Neural progenitor cell (in vitro differentiated cells): ENCODE measurements at regions not wholly inside any gene's neighbourhood (a gene's known extent, or its start where the extent isn't known, plus 50 kb on each side); places are given as distances from the start of the nearest gene placed in this dataset.

Experiments used
- EZH2 ChIP-seq: fragments of 200-600 bp; sonication (generic); IDR thresholded peaks from 2 replicates; pipeline ENCODE4 v1.6.1; 2017; ENCODE audit warnings: antibody characterized with exemption, mild to moderate bottlenecking, moderate library complexity
- EZH2phosphoT487 ChIP-seq: fragments of 200-600 bp; sonication (generic); IDR thresholded peaks from 2 replicates; pipeline ENCODE4 v1.6.1; 2017; ENCODE audit warnings: antibody characterized with exemption
- TF ChIP-seq, protein P1 (sequence below): fragments of 200-600 bp; sonication (generic); IDR thresholded peaks from 2 replicates; pipeline ENCODE4 v1.5.1; 2017; ENCODE audit warnings: antibody characterized with exemption, mild to moderate bottlenecking

DNA sequence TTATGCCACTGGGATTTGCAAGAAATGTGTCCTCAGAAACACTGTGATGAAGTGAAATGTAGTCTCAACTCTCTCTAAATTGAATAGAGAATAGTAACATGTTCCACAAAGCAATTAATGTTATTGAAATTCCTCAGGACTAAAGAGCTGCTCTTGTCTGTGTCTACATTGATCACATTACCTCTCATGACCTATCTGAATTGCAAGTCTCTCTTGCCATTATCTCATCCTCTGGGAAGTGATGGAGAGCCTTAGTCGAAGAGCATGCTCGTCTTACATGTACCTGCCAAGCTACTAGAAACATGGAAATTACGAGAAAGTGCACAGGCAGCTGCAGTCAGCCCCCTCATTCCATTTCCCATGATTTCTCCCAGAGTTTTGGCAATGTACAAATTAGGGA, 561.1 kb upstream of the ZNF804A start:
- TF ChIP-seq, protein P1, sequence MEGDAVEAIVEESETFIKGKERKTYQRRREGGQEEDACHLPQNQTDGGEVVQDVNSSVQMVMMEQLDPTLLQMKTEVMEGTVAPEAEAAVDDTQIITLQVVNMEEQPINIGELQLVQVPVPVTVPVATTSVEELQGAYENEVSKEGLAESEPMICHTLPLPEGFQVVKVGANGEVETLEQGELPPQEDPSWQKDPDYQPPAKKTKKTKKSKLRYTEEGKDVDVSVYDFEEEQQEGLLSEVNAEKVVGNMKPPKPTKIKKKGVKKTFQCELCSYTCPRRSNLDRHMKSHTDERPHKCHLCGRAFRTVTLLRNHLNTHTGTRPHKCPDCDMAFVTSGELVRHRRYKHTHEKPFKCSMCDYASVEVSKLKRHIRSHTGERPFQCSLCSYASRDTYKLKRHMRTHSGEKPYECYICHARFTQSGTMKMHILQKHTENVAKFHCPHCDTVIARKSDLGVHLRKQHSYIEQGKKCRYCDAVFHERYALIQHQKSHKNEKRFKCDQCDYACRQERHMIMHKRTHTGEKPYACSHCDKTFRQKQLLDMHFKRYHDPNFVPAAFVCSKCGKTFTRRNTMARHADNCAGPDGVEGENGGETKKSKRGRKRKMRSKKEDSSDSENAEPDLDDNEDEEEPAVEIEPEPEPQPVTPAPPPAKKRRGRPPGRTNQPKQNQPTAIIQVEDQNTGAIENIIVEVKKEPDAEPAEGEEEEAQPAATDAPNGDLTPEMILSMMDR: no peak
- TF ChIP-seq EZH2phosphoT487: no peak
- TF ChIP-seq EZH2: no peak
